ENCODE measurements at regions not wholly inside any gene's neighbourhood (a gene's known extent, or its start where the extent isn't known, plus 50 kb on each side); places are given as distances from the start of the nearest gene placed in this dataset.

DNA sequence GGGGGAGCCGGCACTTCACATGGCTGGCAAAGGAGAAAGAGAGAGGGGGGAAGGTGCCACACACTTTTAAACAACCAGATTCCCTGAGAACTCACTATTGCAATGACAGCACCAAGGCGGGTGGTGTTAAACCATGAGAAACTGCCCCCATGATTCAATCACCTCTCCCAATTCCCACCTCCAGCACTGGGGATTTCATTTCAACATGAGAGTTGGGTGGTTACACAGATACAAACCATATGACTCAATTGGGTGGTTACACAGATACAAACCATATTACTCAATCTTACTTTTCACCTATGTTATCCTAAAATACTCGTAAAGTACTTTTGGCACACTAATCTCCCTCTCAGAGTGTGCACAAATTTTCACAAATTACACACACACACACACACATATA is 1097.5 kb upstream of the TMPRSS15 start:
- Histone ChIP-seq H3K27ac (no peak overlapping the region), H3K4me1 (no peaks in the 10 kb centered on the region), H3K36me3 (ENCODE audit: low read depth, missing control alignments) (no peaks in the 10 kb centered on the region), H3K27me3 (no peaks in the 10 kb centered on the region), H3K4me3 (no peak overlapping the region), H3K9me3 (no peaks in the 10 kb centered on the region)
- DNase-seq = no peak
- TF ChIP-seq, protein P1, sequence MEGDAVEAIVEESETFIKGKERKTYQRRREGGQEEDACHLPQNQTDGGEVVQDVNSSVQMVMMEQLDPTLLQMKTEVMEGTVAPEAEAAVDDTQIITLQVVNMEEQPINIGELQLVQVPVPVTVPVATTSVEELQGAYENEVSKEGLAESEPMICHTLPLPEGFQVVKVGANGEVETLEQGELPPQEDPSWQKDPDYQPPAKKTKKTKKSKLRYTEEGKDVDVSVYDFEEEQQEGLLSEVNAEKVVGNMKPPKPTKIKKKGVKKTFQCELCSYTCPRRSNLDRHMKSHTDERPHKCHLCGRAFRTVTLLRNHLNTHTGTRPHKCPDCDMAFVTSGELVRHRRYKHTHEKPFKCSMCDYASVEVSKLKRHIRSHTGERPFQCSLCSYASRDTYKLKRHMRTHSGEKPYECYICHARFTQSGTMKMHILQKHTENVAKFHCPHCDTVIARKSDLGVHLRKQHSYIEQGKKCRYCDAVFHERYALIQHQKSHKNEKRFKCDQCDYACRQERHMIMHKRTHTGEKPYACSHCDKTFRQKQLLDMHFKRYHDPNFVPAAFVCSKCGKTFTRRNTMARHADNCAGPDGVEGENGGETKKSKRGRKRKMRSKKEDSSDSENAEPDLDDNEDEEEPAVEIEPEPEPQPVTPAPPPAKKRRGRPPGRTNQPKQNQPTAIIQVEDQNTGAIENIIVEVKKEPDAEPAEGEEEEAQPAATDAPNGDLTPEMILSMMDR (IDR thresholded peaks at IDR 0.05) = no peak
- no peak for TF ChIP-seq POLR2A (IDR thresholded peaks at IDR 0.05)
- intact Hi-C loops (cut with DNase I; ENCODE audit: low total_unique reads) = no loop called here
- WGBS, 2 donors = 86 to 93% methylated on average over 3 of the region's 3 CpGs

DNA sequence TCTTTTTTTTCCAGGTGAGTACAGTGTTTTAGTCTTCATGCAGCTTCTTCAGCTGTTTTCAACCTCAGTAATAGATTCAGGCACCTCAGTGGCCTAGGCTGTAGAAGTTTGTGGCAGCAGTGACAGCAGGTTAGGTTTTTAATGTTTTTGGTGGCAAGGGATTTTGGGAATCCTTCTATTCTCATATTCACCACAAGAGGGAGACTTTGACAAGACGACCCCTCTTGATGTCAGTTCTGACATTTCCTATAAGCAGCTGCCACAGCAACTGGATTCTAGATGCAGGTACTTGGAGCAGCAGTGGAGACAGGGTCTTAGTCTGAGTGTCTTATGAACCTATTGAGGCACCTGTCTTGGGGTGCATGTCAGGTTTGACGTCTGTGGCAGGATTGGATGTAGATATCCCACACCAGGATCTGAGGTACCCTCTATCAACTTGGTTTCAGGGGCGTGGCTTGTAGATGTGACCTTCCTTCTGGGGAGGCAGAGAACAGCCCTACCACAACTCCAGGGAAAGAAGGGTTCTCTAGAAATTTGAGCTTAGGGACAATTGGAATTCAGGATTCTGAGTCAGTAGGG is 1104.2 kb upstream of the TMPRSS15 start:
- H3K27ac ChIP-seq = no peak overlapping the region
- DNase-seq = no peak
- TF ChIP-seq POLR2A (IDR thresholded peaks at IDR 0.05) = no peak
- TF ChIP-seq, protein P1 (IDR thresholded peaks at IDR 0.05) = peak in 1 of 3 experiments; percentile 38
- H3K27me3 ChIP-seq = no peaks in the 10 kb centered on the region
- no peak overlapping the region for H3K4me3 ChIP-seq
- H3K9me3 ChIP-seq = no peaks in the 10 kb centered on the region
- no peaks in the 10 kb centered on the region for H3K36me3 ChIP-seq (ENCODE audit: low read depth, missing control alignments)
- intact Hi-C loops (cut with DNase I; ENCODE audit: low total_unique reads) = no loop called here
- no peaks in the 10 kb centered on the region for H3K4me1 ChIP-seq
- 74 to 88% methylated on average over 2 to 3 of the region's 3 CpGs for WGBS, 2 donors

DNA sequence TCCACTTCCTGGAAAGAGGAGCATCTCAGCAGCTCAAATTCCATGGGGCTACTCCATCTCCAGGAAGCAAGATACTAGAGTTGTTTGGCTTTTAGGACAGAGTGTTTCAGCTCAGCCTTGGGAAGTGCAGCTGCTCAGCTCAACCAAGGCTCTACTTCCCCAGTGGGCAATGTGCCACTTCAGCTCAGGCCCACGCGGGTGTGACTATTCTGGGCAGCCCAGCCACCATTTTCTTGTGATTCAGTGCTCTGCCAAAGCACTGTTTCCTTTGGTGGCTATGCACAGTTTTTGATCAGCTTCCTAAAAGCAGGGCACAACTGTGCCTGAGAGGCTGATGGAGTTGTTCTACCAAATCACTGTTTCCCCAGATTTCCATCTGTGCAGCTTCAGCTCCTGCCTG is 1104.9 kb upstream of the TMPRSS15 start:
- no peak for DNase-seq
- 70 to 79% methylated on average over 2 of the region's 2 CpGs for WGBS, 2 donors

DNA sequence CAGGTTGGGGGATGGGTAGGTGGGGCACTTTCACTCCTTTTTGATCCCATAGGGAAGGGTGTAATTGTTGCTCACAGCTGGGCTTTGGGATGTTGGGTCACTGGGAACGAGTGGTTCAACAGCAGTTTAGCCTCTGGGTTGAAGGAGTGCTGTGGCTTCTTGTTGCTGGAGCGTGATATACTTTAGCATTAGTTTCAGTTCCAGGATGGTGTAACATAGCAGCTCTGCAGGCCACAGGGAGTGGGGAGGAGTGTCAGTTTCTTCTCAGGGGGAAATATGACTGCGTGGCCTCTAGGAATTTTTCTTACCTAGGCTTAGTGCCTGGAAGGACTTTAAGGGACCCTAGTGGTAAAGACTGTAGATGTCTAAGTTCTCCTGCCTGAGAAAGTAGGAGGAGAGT is 1105.3 kb upstream of the TMPRSS15 start:
- no peak overlapping the region for H3K27ac ChIP-seq

More for the DNA sequence above, 1104.9 kb upstream of the TMPRSS15 start:
- TF ChIP-seq, protein P1 (IDR thresholded peaks at IDR 0.05) = no peak
- no peak for TF ChIP-seq POLR2A (IDR thresholded peaks at IDR 0.05)
- Histone ChIP-seq H3K4me3 (no peak overlapping the region), H3K9me3 (no peaks in the 10 kb centered on the region), H3K36me3 (ENCODE audit: low read depth, missing control alignments) (no peaks in the 10 kb centered on the region), H3K27me3 (no peaks in the 10 kb centered on the region), H3K4me1 (no peaks in the 10 kb centered on the region), H3K27ac (no peak overlapping the region)
- intact Hi-C loops (cut with DNase I; ENCODE audit: low total_unique reads) = no loop called here

More for the DNA sequence above, 1105.3 kb upstream of the TMPRSS15 start:
- intact Hi-C loops (cut with DNase I; ENCODE audit: low total_unique reads) = no loop called here
- no peaks in the 10 kb centered on the region for H3K36me3 ChIP-seq (ENCODE audit: low read depth, missing control alignments)
- no peaks in the 10 kb centered on the region for H3K9me3 ChIP-seq
- DNase-seq = no peak
- TF ChIP-seq POLR2A (IDR thresholded peaks at IDR 0.05) = no peak
- TF ChIP-seq, protein P1 (IDR thresholded peaks at IDR 0.05) = no peak
- H3K4me3 ChIP-seq = no peak overlapping the region
- no peaks in the 10 kb centered on the region for H3K27me3 ChIP-seq
- no peaks in the 10 kb centered on the region for H3K4me1 ChIP-seq
- WGBS, 2 donors = 83 to 84% methylated on average over 3 of the region's 3 CpGs
